Esophagus squamous epithelium (tissue), 4 donors: ENCODE measurements at regions not wholly inside any gene's neighbourhood (a gene's known extent, or its start where the extent isn't known, plus 50 kb on each side); places are given as distances from the start of the nearest gene placed in this dataset.

Experiments
- CTCF ChIP-seq, 6 experiments: fragments of 450-650 bp in 4 of 6; fragments of 200-600 bp in 2 of 6; sonication (generic) in 2 of 6; IDR thresholded peaks; one replicate each; pipeline ENCODE4 v1.5.1; 2016 to 2019; ENCODE audit warnings: antibody characterized with exemption in 6 of 6, mild to moderate bottlenecking in 4 of 6, moderate library complexity in 4 of 6
- POLR2A ChIP-seq, 4 donors: fragments of 450-650 bp; IDR thresholded peaks; one replicate each; pipeline ENCODE4 v1.6.1; 2017; ENCODE audit warnings: antibody characterized with exemption in 4 of 4, mild to moderate bottlenecking in 4 of 4, moderate library complexity in 3 of 4

GRCh38 chr6:15722731-15723130, 59.9 kb upstream of the DTNBP1 start:
- no peak for TF ChIP-seq CTCF (IDR thresholded peaks at IDR 0.05)
- TF ChIP-seq POLR2A (IDR thresholded peaks at IDR 0.05) = no peak
